ENCODE measurements at regions not wholly inside any gene's neighbourhood (a gene's known extent, or its start where the extent isn't known, plus 50 kb on each side); places are given as distances from the start of the nearest gene placed in this dataset.

DNA sequence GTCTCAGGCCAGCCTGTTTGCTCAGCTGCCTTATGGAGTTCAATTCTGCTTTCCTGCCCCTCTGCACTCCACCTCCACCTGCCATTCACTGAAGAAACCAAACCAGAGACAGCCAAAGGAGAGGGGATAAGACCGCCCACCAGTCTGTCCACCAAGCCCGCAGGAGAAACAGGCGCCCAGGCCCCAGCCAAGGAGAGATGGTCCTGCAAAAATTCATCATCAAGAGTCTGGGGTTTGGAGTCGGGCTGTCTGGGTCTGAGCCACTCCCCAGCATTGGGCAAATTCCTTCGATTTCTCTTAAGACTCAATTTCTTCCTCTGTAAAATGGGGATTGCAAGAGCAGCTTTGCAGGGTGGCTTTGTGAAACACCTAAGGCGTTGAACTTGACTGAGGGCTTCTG lies 121.4 kb upstream of the RUNX3 start:
- Histone ChIP-seq H3K9ac (ENCODE audit: low read length) (no peak overlapping the region), H3K36me3 (ENCODE audit: insufficient read depth, low read length) (no peaks in the 10 kb centered on the region), H3K4me3 (ENCODE audit: low read depth in 1 of 2, low read length in 2 of 2) (no peak overlapping the region), H3K9me3 (ENCODE audit: low read length) (no peaks in the 10 kb centered on the region), H3K27ac (ENCODE audit: low read depth, low read length) (no peak overlapping the region), H3K4me1 (ENCODE audit: insufficient read depth, low read length) (no peaks in the 10 kb centered on the region), H3K27me3 (ENCODE audit: control insufficient read depth in 1 of 2, insufficient read depth in 2 of 2, low read length in 2 of 2) (peaks cover 0 to 9% of the 10 kb centered on the region in 2 donors)

- Histone ChIP-seq H3K4me1 (ENCODE audit: insufficient read depth, low read length) (no peaks in the 10 kb centered on the region), H3K27ac (ENCODE audit: low read depth, low read length) (no peak overlapping the region), H3K4me3 (ENCODE audit: low read depth in 1 of 2, low read length in 2 of 2) (no peak overlapping the region), H3K9me3 (ENCODE audit: low read length) (no peaks in the 10 kb centered on the region), H3K9ac (ENCODE audit: low read length) (no peak overlapping the region), H3K36me3 (ENCODE audit: insufficient read depth, low read length) (no peaks in the 10 kb centered on the region), H3K27me3 (ENCODE audit: control insufficient read depth in 1 of 2, insufficient read depth in 2 of 2, low read length in 2 of 2) (no peaks in the 10 kb centered on the region)
These were observed 120.1 kb upstream of the RUNX3 start for GRCh38 chr1:25050165-25050564.

- H3K4me3 ChIP-seq (ENCODE audit: low read depth in 1 of 2, low read length in 2 of 2): no peak overlapping the region
- H3K27ac ChIP-seq (ENCODE audit: low read depth, low read length): no peak overlapping the region
- H3K36me3 ChIP-seq (ENCODE audit: insufficient read depth, low read length): no peaks in the 10 kb centered on the region
- H3K9me3 ChIP-seq (ENCODE audit: low read length): no peaks in the 10 kb centered on the region
- no peaks in the 10 kb centered on the region for H3K27me3 ChIP-seq (ENCODE audit: control insufficient read depth in 1 of 2, insufficient read depth in 2 of 2, low read length in 2 of 2)
- no peaks in the 10 kb centered on the region for H3K4me1 ChIP-seq (ENCODE audit: insufficient read depth, low read length)
- H3K9ac ChIP-seq (ENCODE audit: low read length): no peak overlapping the region
These were observed 119.1 kb upstream of the RUNX3 start for GRCh38 chr1:25049190-25049589.

- Histone ChIP-seq H3K9me3 (ENCODE audit: low read length) (no peaks in the 10 kb centered on the region), H3K4me3 (ENCODE audit: low read depth in 1 of 2, low read length in 2 of 2) (no peak overlapping the region), H3K27me3 (ENCODE audit: control insufficient read depth in 1 of 2, insufficient read depth in 2 of 2, low read length in 2 of 2) (no peaks in the 10 kb centered on the region), H3K27ac (ENCODE audit: low read depth, low read length) (no peak overlapping the region), H3K9ac (ENCODE audit: low read length) (no peak overlapping the region), H3K36me3 (ENCODE audit: insufficient read depth, low read length) (no peaks in the 10 kb centered on the region), H3K4me1 (ENCODE audit: insufficient read depth, low read length) (no peaks in the 10 kb centered on the region)
These were observed 118.7 kb upstream of the RUNX3 start for GRCh38 chr1:25048728-25049127.

- no peaks in the 10 kb centered on the region for H3K9me3 ChIP-seq (ENCODE audit: low read length)
- no peaks in the 10 kb centered on the region for H3K36me3 ChIP-seq (ENCODE audit: insufficient read depth, low read length)
- H3K4me1 ChIP-seq (ENCODE audit: insufficient read depth, low read length): no peaks in the 10 kb centered on the region
- H3K27ac ChIP-seq (ENCODE audit: low read depth, low read length): no peak overlapping the region
- H3K9ac ChIP-seq (ENCODE audit: low read length): no peak overlapping the region
- H3K27me3 ChIP-seq (ENCODE audit: control insufficient read depth in 1 of 2, insufficient read depth in 2 of 2, low read length in 2 of 2): no peaks in the 10 kb centered on the region
- no peak overlapping the region for H3K4me3 ChIP-seq (ENCODE audit: low read depth in 1 of 2, low read length in 2 of 2)
These were observed 117.6 kb upstream of the RUNX3 start for GRCh38 chr1:25047506-25048240.

DNA sequence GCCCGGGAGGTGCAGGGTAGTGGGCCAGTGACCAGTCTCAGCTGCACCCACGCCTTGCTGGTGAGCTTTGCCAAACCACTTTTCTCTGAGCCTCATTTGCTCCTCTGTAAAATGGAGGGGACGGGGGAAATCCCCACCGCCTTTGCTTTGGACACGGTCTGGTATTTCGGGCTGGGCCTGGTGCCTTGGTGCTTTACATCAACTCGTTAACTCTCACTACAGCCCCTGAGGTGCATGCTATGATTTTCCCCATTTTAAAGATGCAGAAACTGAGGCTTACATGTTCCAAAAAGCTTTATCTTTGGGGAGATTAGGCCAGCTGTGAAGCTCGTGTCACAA lies 116.1 kb upstream of the RUNX3 start:
- H3K36me3 ChIP-seq (ENCODE audit: insufficient read depth, low read length): no peaks in the 10 kb centered on the region
- no peaks in the 10 kb centered on the region for H3K4me1 ChIP-seq (ENCODE audit: insufficient read depth, low read length)
- H3K27me3 ChIP-seq (ENCODE audit: control insufficient read depth in 1 of 2, insufficient read depth in 2 of 2, low read length in 2 of 2): no peaks in the 10 kb centered on the region

DNA sequence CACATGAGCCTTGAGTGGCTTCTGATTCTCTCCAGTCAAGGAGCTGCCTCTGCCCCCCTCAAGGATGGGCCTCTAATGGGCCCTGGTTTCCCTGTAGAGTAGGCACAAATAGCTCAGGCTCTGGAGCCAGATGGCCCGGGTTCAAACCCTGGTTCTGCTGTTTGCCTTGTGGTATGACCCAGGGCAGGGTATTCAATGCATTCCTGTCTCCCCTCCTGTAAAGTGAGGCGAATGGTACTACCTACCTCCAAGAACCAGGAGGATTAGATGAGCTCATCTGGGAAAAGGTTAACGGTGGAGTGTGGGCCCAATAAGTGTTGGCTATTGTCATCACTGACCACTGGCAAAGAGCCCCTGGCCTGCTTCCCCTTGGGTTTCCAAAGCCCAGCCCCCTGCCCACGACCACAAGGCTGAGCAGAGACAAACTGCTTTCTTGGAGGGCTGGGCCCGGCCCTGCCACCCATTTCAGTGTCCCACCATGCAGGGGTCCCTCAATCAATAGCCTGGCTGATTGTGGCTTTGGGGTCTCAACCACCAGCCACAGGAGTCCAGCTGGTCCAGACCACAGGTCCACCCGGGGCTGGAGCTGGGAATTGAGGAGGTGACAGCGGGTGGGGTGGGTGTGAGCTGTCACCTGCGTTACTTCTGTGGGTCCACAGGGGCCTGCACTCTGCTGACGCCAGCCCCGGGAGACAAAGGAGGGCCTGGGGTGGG lies 115.6 kb upstream of the RUNX3 start:
- Histone ChIP-seq H3K4me3 (ENCODE audit: low read depth in 1 of 2, low read length in 2 of 2) (no peak overlapping the region), H3K27ac (ENCODE audit: low read depth, low read length) (no peak overlapping the region), H3K27me3 (ENCODE audit: control insufficient read depth in 1 of 2, insufficient read depth in 2 of 2, low read length in 2 of 2) (no peaks in the 10 kb centered on the region), H3K9me3 (ENCODE audit: low read length) (no peaks in the 10 kb centered on the region), H3K4me1 (ENCODE audit: insufficient read depth, low read length) (no peaks in the 10 kb centered on the region), H3K36me3 (ENCODE audit: insufficient read depth, low read length) (no peaks in the 10 kb centered on the region), H3K9ac (ENCODE audit: low read length) (no peak overlapping the region)

More for the DNA sequence above, 116.1 kb upstream of the RUNX3 start:
- no peaks in the 10 kb centered on the region for H3K9me3 ChIP-seq (ENCODE audit: low read length)
- no peak overlapping the region for H3K27ac ChIP-seq (ENCODE audit: low read depth, low read length)
- no peak overlapping the region for H3K9ac ChIP-seq (ENCODE audit: low read length)
- no peak overlapping the region for H3K4me3 ChIP-seq (ENCODE audit: low read depth in 1 of 2, low read length in 2 of 2)

GRCh38 chr1:25043228-25043580 lies 113.1 kb upstream of the RUNX3 start:
- Histone ChIP-seq H3K36me3 (ENCODE audit: insufficient read depth, low read length) (no peaks in the 10 kb centered on the region), H3K27me3 (ENCODE audit: control insufficient read depth in 1 of 2, insufficient read depth in 2 of 2, low read length in 2 of 2) (peaks cover 0 to 4% of the 10 kb centered on the region in 2 donors), H3K4me3 (ENCODE audit: low read depth in 1 of 2, low read length in 2 of 2) (no peak overlapping the region), H3K9ac (ENCODE audit: low read length) (no peak overlapping the region), H3K4me1 (ENCODE audit: insufficient read depth, low read length) (no peaks in the 10 kb centered on the region), H3K9me3 (ENCODE audit: low read length) (no peaks in the 10 kb centered on the region), H3K27ac (ENCODE audit: low read depth, low read length) (no peak overlapping the region)

DNA sequence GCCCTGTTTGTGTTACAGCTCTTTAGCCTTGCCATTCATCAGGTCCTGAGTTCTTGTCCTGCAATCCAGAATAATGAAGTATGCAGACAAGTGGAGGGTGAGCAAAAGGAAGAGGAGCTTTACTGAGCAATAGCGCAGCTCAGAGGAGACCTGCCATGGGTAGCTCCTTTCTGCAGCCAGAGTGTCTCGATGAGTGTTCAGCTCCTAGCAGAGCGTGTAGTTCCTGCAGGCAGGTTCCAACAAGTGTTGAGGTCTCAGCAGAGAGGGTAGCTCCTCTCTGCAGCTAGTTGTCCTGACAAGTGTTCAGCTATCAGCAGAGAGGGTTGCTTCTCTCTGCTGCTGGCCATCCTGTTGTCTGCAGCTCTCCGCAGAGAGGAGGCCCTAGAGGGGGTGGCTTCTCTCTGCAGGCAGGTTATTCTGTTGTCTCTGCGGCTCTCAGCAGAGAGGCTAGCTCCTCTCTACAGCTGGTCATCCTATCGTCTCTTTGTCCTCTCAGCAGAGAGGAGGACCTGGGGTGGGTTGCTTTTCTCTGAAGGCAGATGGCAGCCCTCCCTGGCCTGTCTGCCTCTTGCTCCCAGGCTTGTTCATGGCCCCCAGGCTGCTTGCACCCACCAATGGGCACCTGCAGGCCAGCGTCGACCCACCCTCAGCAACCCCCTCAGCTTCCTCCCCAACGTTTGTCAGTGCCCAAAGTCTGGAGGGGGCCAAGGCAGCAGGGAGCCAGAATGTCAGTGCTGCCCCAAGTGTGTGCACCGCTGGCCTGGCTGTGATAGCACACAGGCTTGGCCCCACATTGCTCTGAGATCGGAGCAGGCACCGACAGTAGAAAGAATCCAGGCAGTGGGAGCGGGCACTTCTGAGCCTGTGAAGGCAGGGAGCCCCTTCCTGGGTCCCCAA lies 112.5 kb upstream of the RUNX3 start:
- H3K4me1 ChIP-seq (ENCODE audit: insufficient read depth, low read length): no peaks in the 10 kb centered on the region
- no peak overlapping the region for H3K9ac ChIP-seq (ENCODE audit: low read length)
- H3K9me3 ChIP-seq (ENCODE audit: low read length): no peaks in the 10 kb centered on the region
- no peak overlapping the region for H3K4me3 ChIP-seq (ENCODE audit: low read depth in 1 of 2, low read length in 2 of 2)
- H3K27me3 ChIP-seq (ENCODE audit: control insufficient read depth in 1 of 2, insufficient read depth in 2 of 2, low read length in 2 of 2): peaks cover 0 to 4% of the 10 kb centered on the region in 2 donors
- H3K36me3 ChIP-seq (ENCODE audit: insufficient read depth, low read length): no peaks in the 10 kb centered on the region
- H3K27ac ChIP-seq (ENCODE audit: low read depth, low read length): no peak overlapping the region

GRCh38 chr1:25041916-25042315 lies 111.8 kb upstream of the RUNX3 start:
- H3K4me1 ChIP-seq (ENCODE audit: insufficient read depth, low read length): no peaks in the 10 kb centered on the region
- no peaks in the 10 kb centered on the region for H3K9me3 ChIP-seq (ENCODE audit: low read length)
- H3K36me3 ChIP-seq (ENCODE audit: insufficient read depth, low read length): no peaks in the 10 kb centered on the region
- no peak overlapping the region for H3K4me3 ChIP-seq (ENCODE audit: low read depth in 1 of 2, low read length in 2 of 2)
- H3K9ac ChIP-seq (ENCODE audit: low read length): no peak overlapping the region
- H3K27me3 ChIP-seq (ENCODE audit: control insufficient read depth in 1 of 2, insufficient read depth in 2 of 2, low read length in 2 of 2): peaks cover 0 to 4% of the 10 kb centered on the region in 2 donors
- H3K27ac ChIP-seq (ENCODE audit: low read depth, low read length): no peak overlapping the region

GRCh38 chr1:25040122-25040685 lies 110.1 kb upstream of the RUNX3 start:
- no peaks in the 10 kb centered on the region for H3K36me3 ChIP-seq (ENCODE audit: insufficient read depth, low read length)
- no peak overlapping the region for H3K27ac ChIP-seq (ENCODE audit: low read depth, low read length)
- H3K27me3 ChIP-seq (ENCODE audit: control insufficient read depth in 1 of 2, insufficient read depth in 2 of 2, low read length in 2 of 2): peaks cover 0 to 4% of the 10 kb centered on the region in 2 donors
- no peak overlapping the region for H3K4me3 ChIP-seq (ENCODE audit: low read depth in 1 of 2, low read length in 2 of 2)
- no peaks in the 10 kb centered on the region for H3K9me3 ChIP-seq (ENCODE audit: low read length)
- no peaks in the 10 kb centered on the region for H3K4me1 ChIP-seq (ENCODE audit: insufficient read depth, low read length)
- no peak overlapping the region for H3K9ac ChIP-seq (ENCODE audit: low read length)
